ENCODE measurements at regions not wholly inside any gene's neighbourhood (a gene's known extent, or its start where the extent isn't known, plus 50 kb on each side); places are given as distances from the start of the nearest gene placed in this dataset.

- DNase-seq (no peak), ATAC-seq (no peak)
- CTCF ChIA-PET, result no interaction called here
- Mint-ChIP-seq H3K4me1 (no peaks in the 10 kb centered on the region), H3K9me3 (ENCODE audit: low read depth) (peaks cover 18% of the 10 kb centered on the region), H3K27ac (no peak overlapping the region), H3K36me3 (no peaks in the 10 kb centered on the region), H3K4me3 (no peak overlapping the region), H3K27me3 (no peaks in the 10 kb centered on the region)
Observed at GRCh38 chr18:27715751-27716150, 461.2 kb downstream of the CDH2 start.

GRCh38 chr18:27713738-27714095, 463.2 kb downstream of the CDH2 start:
- CTCF ChIA-PET, result interaction anchor here (1.0 kb wide), 1 partner anchor 36 kb away, joined by 3 read pairs; no protein-coding TSS in a partner anchor
- ATAC-seq, result no peak
- Mint-ChIP-seq H3K36me3 (no peaks in the 10 kb centered on the region), H3K4me3 (no peak overlapping the region), H3K27ac (no peak overlapping the region), H3K27me3 (no peaks in the 10 kb centered on the region), H3K9me3 (ENCODE audit: low read depth) (peaks cover 12% of the 10 kb centered on the region), H3K4me1 (no peaks in the 10 kb centered on the region)
- no peak for DNase-seq

GRCh38 chr18:27713037-27713737, 463.7 kb downstream of the CDH2 start:
- DNase-seq, result no peak
- CTCF ChIA-PET, result interaction anchor here (1.0 kb wide), 1 partner anchor 37 kb away, joined by 3 read pairs; no protein-coding TSS in a partner anchor
- no peak for ATAC-seq
- no peaks in the 10 kb centered on the region for H3K4me1 Mint-ChIP-seq
- H3K27me3 Mint-ChIP-seq, result no peaks in the 10 kb centered on the region
- H3K36me3 Mint-ChIP-seq, result no peaks in the 10 kb centered on the region
- H3K27ac Mint-ChIP-seq, result no peak overlapping the region
- peaks cover 12% of the 10 kb centered on the region for H3K9me3 Mint-ChIP-seq (ENCODE audit: low read depth)
- no peak overlapping the region for H3K4me3 Mint-ChIP-seq

GRCh38 chr18:27712066-27712465, 464.9 kb downstream of the CDH2 start:
- H3K9me3 Mint-ChIP-seq (ENCODE audit: low read depth), result peaks cover 11% of the 10 kb centered on the region
- H3K27ac Mint-ChIP-seq, result no peak overlapping the region
- CTCF ChIA-PET, result no interaction called here

GRCh38 chr18:27711382-27711781, 465.5 kb downstream of the CDH2 start:
- Mint-ChIP-seq H3K27me3 (no peaks in the 10 kb centered on the region), H3K27ac (no peak overlapping the region), H3K9me3 (ENCODE audit: low read depth) (peaks cover 9% of the 10 kb centered on the region), H3K4me3 (no peak overlapping the region), H3K4me1 (no peaks in the 10 kb centered on the region), H3K36me3 (no peaks in the 10 kb centered on the region)
- DNase-seq, result no peak
- CTCF ChIA-PET, result no interaction called here
- no peak for ATAC-seq

More at GRCh38 chr18:27712066-27712465, 464.9 kb downstream of the CDH2 start:
- Mint-ChIP-seq H3K27me3 (no peaks in the 10 kb centered on the region), H3K4me1 (no peaks in the 10 kb centered on the region), H3K4me3 (no peak overlapping the region), H3K36me3 (no peaks in the 10 kb centered on the region)
- ATAC-seq (no peak), DNase-seq (no peak)

- Mint-ChIP-seq H3K9me3 (ENCODE audit: low read depth) (peaks cover 6% of the 10 kb centered on the region), H3K4me1 (no peaks in the 10 kb centered on the region), H3K36me3 (no peaks in the 10 kb centered on the region), H3K4me3 (no peak overlapping the region), H3K27ac (no peak overlapping the region), H3K27me3 (no peaks in the 10 kb centered on the region)
- no peak for ATAC-seq
- DNase-seq, result no peak
- CTCF ChIA-PET, result no interaction called here
Observed at GRCh38 chr18:27709344-27709743, 467.6 kb downstream of the CDH2 start.

- ATAC-seq, result no peak
- H3K4me1 Mint-ChIP-seq, result no peaks in the 10 kb centered on the region
- no peaks in the 10 kb centered on the region for H3K27me3 Mint-ChIP-seq
- CTCF ChIA-PET, result no interaction called here
- H3K4me3 Mint-ChIP-seq, result no peak overlapping the region
- H3K9me3 Mint-ChIP-seq (ENCODE audit: low read depth), result peaks cover 5% of the 10 kb centered on the region
- H3K27ac Mint-ChIP-seq, result no peak overlapping the region
- DNase-seq, result no peak
- no peaks in the 10 kb centered on the region for H3K36me3 Mint-ChIP-seq
Observed at GRCh38 chr18:27707201-27707600, 469.7 kb downstream of the CDH2 start.

GRCh38 chr18:27704736-27705361, 472.1 kb downstream of the CDH2 start:
- DNase-seq (no peak), ATAC-seq (no peak)
- no peaks in the 10 kb centered on the region for H3K4me1 Mint-ChIP-seq
- no peak overlapping the region for H3K27ac Mint-ChIP-seq
- peaks cover 9% of the 10 kb centered on the region for H3K9me3 Mint-ChIP-seq (ENCODE audit: low read depth)
- H3K4me3 Mint-ChIP-seq, result no peak overlapping the region
- no peaks in the 10 kb centered on the region for H3K27me3 Mint-ChIP-seq
- CTCF ChIA-PET, result no interaction called here
- H3K36me3 Mint-ChIP-seq, result no peaks in the 10 kb centered on the region

- CTCF ChIA-PET, result no interaction called here
- DNase-seq (no peak), ATAC-seq (no peak)
- no peaks in the 10 kb centered on the region for H3K36me3 Mint-ChIP-seq
- no peaks in the 10 kb centered on the region for H3K4me1 Mint-ChIP-seq
- no peak overlapping the region for H3K4me3 Mint-ChIP-seq
- peaks cover 9% of the 10 kb centered on the region for H3K9me3 Mint-ChIP-seq (ENCODE audit: low read depth)
- H3K27me3 Mint-ChIP-seq, result no peaks in the 10 kb centered on the region
- H3K27ac Mint-ChIP-seq, result no peak overlapping the region
Observed at GRCh38 chr18:27699137-27699536, 477.8 kb downstream of the CDH2 start.

- Mint-ChIP-seq H3K4me1 (no peaks in the 10 kb centered on the region), H3K27me3 (no peaks in the 10 kb centered on the region), H3K9me3 (ENCODE audit: low read depth) (peaks cover 9% of the 10 kb centered on the region), H3K36me3 (no peaks in the 10 kb centered on the region), H3K27ac (no peak overlapping the region), H3K4me3 (no peak overlapping the region)
- no peak for DNase-seq
- CTCF ChIA-PET, result no interaction called here
- no peak for ATAC-seq
Observed at GRCh38 chr18:27696148-27696547, 480.8 kb downstream of the CDH2 start.

- Mint-ChIP-seq H3K4me1 (no peaks in the 10 kb centered on the region), H3K36me3 (no peaks in the 10 kb centered on the region), H3K9me3 (ENCODE audit: low read depth) (peaks cover 8% of the 10 kb centered on the region), H3K4me3 (no peak overlapping the region), H3K27me3 (no peaks in the 10 kb centered on the region), H3K27ac (no peak overlapping the region)
- no peak for DNase-seq
- CTCF ChIA-PET, result no interaction called here
- no peak for ATAC-seq
Observed at GRCh38 chr18:27695503-27695902, 481.4 kb downstream of the CDH2 start.

- no peak overlapping the region for H3K27ac Mint-ChIP-seq
- H3K27me3 Mint-ChIP-seq, result no peaks in the 10 kb centered on the region
- no peaks in the 10 kb centered on the region for H3K36me3 Mint-ChIP-seq
- CTCF ChIA-PET, result no interaction called here
- DNase-seq (no peak), ATAC-seq (no peak)
- no peaks in the 10 kb centered on the region for H3K4me1 Mint-ChIP-seq
- H3K9me3 Mint-ChIP-seq (ENCODE audit: low read depth), result peaks cover 8% of the 10 kb centered on the region
- no peak overlapping the region for H3K4me3 Mint-ChIP-seq
Observed at GRCh38 chr18:27695052-27695451, 481.9 kb downstream of the CDH2 start.

GRCh38 chr18:27688581-27688980, 488.3 kb downstream of the CDH2 start:
- Mint-ChIP-seq H3K4me3 (no peak overlapping the region), H3K27ac (no peak overlapping the region), H3K4me1 (no peaks in the 10 kb centered on the region), H3K36me3 (no peaks in the 10 kb centered on the region), H3K9me3 (ENCODE audit: low read depth) (peaks cover 6% of the 10 kb centered on the region), H3K27me3 (no peaks in the 10 kb centered on the region)
- ATAC-seq (no peak), DNase-seq (no peak)
- CTCF ChIA-PET, result no interaction called here

GRCh38 chr18:27687351-27687979, 489.5 kb downstream of the CDH2 start:
- CTCF ChIA-PET, result no interaction called here
- H3K9me3 Mint-ChIP-seq (ENCODE audit: low read depth), result peaks cover 2% of the 10 kb centered on the region
- DNase-seq (no peak), ATAC-seq (no peak)
- H3K36me3 Mint-ChIP-seq, result no peaks in the 10 kb centered on the region
- no peak overlapping the region for H3K27ac Mint-ChIP-seq
- H3K4me1 Mint-ChIP-seq, result no peaks in the 10 kb centered on the region
- no peaks in the 10 kb centered on the region for H3K27me3 Mint-ChIP-seq
- H3K4me3 Mint-ChIP-seq, result no peak overlapping the region

Data from activated CD8-positive, alpha-beta memory T cell treated with anti-CD3 and anti-CD28 coated beads, Interleukin-2, amount 10 ng/mL, durations not matched to agents 7 days and 5 days (primary cell).